HUES64 (cell line): ENCODE measurements at regions not wholly inside any gene's neighbourhood (a gene's known extent, or its start where the extent isn't known, plus 50 kb on each side); places are given as distances from the start of the nearest gene placed in this dataset.
A peak's percentile ranks its signal among the peaks of the same experiment; 100 is the strongest.

ENCODE experiments used
- H3K27ac ChIP-seq: 2 replicates; pipeline ENCODE4 v1.7.0; 2013; ENCODE audit warnings: low read depth, low read length, inconsistent platforms
- H3K27me3 ChIP-seq: 2 replicates; pipeline ENCODE4 v1.6.1; 2013; ENCODE audit warnings: mild to moderate bottlenecking, low read length; ENCODE audit not compliant: insufficient read depth
- H3K36me3 ChIP-seq: 2 replicates; pipeline ENCODE4 v1.6.1; 2013; ENCODE audit warnings: mild to moderate bottlenecking, low read length; ENCODE audit not compliant: insufficient read depth
- H3K4me1 ChIP-seq: 2 replicates; pipeline ENCODE4 v1.6.1; 2013; ENCODE audit warnings: mild to moderate bottlenecking, low read length, moderate library complexity; ENCODE audit not compliant: insufficient read depth
- H3K4me3 ChIP-seq: 2 replicates; pipeline ENCODE4 v1.5.1; 2013; ENCODE audit warnings: mild to moderate bottlenecking, low read length, moderate library complexity
- H3K9ac ChIP-seq: 2 replicates; pipeline ENCODE4 v1.6.1; 2013; ENCODE audit warnings: mild to moderate bottlenecking, low read depth, low read length
- H3K9me3 ChIP-seq: 2 replicates; pipeline ENCODE4 v1.6.1; 2013; ENCODE audit warnings: low read depth, low read length; ENCODE audit not compliant: insufficient read depth
- WGBS: fragments of 150-250, 120-280 bp; methylation state at CpG from one replicate; pipeline ENCODE4 v1.1.7; 2013; ENCODE audit warnings: missing lambda C conversion rate; 5-methylcytosine and 5-hydroxymethylcytosine counted together

GRCh38 chr2:207385076-207385475 lies 144.7 kb upstream of the CREB1 start:
- no CpG with 5 or more reads among the region's 1 CpG for WGBS
- Histone ChIP-seq H3K9me3 (peaks cover 2% of the 10 kb centered on the region; the same call in 1 of the 2 replicates), H3K36me3 (no peaks in the 10 kb centered on the region), H3K27ac (peak overlapping the region; percentile 5; the same call in 1 of the 2 replicates), H3K27me3 (no peaks in the 10 kb centered on the region), H3K4me3 (no peak overlapping the region), H3K4me1 (peaks cover 14% of the 10 kb centered on the region; the same call in 1 of the 2 replicates), H3K9ac (no peak overlapping the region)

GRCh38 chr2:207385903-207386302 lies 143.9 kb upstream of the CREB1 start:
- WGBS, result 97% methylated on average over 1 of the region's 1 CpG
- Histone ChIP-seq H3K4me1 (peaks cover 14% of the 10 kb centered on the region; the same call in 1 of the 2 replicates), H3K36me3 (no peaks in the 10 kb centered on the region), H3K4me3 (no peak overlapping the region), H3K9me3 (peaks cover 2% of the 10 kb centered on the region; the same call in 1 of the 2 replicates), H3K9ac (no peak overlapping the region), H3K27ac (no peak overlapping the region), H3K27me3 (no peaks in the 10 kb centered on the region)

- Histone ChIP-seq H3K4me3 (no peak overlapping the region), H3K27ac (no peak overlapping the region), H3K27me3 (no peaks in the 10 kb centered on the region), H3K4me1 (peaks cover 14% of the 10 kb centered on the region; the same call in 1 of the 2 replicates), H3K9me3 (peaks cover 2% of the 10 kb centered on the region; the same call in 1 of the 2 replicates), H3K36me3 (no peaks in the 10 kb centered on the region), H3K9ac (no peak overlapping the region)
- 96% methylated on average over 3 of the region's 3 CpGs for WGBS
These were observed 142.7 kb upstream of the CREB1 start for GRCh38 chr2:207387001-207387571.

- Histone ChIP-seq H3K27me3 (no peaks in the 10 kb centered on the region), H3K27ac (no peak overlapping the region), H3K4me1 (peaks cover 3% of the 10 kb centered on the region; the same call in 1 of the 2 replicates), H3K9me3 (no peaks in the 10 kb centered on the region), H3K9ac (no peak overlapping the region), H3K4me3 (no peak overlapping the region), H3K36me3 (no peaks in the 10 kb centered on the region)
- WGBS, result 89% methylated on average over 4 of the region's 4 CpGs
These were observed 139.3 kb upstream of the CREB1 start for GRCh38 chr2:207390302-207391095.

- no peaks in the 10 kb centered on the region for H3K9me3 ChIP-seq
- no peaks in the 10 kb centered on the region for H3K27me3 ChIP-seq
- peaks cover 18% of the 10 kb centered on the region for H3K4me1 ChIP-seq
- no peaks in the 10 kb centered on the region for H3K36me3 ChIP-seq
- WGBS, result 93% methylated on average over 4 of the region's 4 CpGs
- no peak overlapping the region for H3K4me3 ChIP-seq
- H3K27ac ChIP-seq, result no peak overlapping the region
- H3K9ac ChIP-seq, result no peak overlapping the region
These were observed 135.5 kb upstream of the CREB1 start for GRCh38 chr2:207394203-207394781.

DNA sequence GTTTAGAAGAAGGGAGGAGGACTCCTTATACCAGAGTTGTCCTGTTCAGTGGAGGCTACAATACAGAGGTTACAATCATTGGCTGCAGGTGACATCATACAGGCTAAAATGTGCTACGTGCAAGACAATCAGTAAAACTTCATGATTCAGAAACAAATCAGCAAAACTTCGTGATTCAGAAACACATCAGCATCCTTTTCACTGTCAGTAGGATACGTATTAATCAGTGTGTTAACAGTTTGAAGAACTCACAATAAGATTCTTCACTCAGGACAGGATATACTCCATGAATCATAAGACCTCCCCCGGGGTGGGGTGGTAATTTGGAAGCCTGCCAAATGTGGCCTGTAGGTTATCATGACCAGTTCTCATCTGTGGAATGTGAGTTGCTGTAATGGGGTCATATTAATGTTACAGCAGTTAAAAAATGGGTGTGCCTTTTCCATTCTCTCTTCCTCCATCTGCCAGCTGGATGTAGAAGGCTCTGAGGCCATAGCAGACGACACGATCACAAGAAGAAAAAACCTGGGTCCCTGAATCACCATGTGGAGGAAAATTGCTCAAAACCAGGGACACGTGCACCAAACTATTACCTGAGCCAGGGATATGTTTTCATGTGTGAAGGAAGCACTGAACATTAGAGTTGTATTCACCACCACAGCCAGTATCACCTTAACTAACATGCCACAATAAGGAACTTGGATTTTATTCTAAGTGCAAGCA lies 134.8 kb upstream of the CREB1 start:
- Histone ChIP-seq H3K4me3 (no peak overlapping the region), H3K27ac (no peak overlapping the region)

GRCh38 chr2:207395535-207396251 lies 134.1 kb upstream of the CREB1 start:
- no peak overlapping the region for H3K4me3 ChIP-seq
- H3K27ac ChIP-seq, result no peak overlapping the region
- H3K36me3 ChIP-seq, result no peaks in the 10 kb centered on the region
- WGBS, result 95% methylated on average over 1 of the region's 2 CpGs
- H3K9me3 ChIP-seq, result no peaks in the 10 kb centered on the region
- H3K9ac ChIP-seq, result no peak overlapping the region
- H3K27me3 ChIP-seq, result no peaks in the 10 kb centered on the region
- H3K4me1 ChIP-seq, result peaks cover 22% of the 10 kb centered on the region

More for the DNA sequence above, 134.8 kb upstream of the CREB1 start:
- Histone ChIP-seq H3K9me3 (no peaks in the 10 kb centered on the region), H3K27me3 (no peaks in the 10 kb centered on the region), H3K4me1 (peaks cover 22% of the 10 kb centered on the region), H3K36me3 (no peaks in the 10 kb centered on the region), H3K9ac (no peak overlapping the region)
- WGBS, result 89% methylated on average over 7 of the region's 7 CpGs

- Histone ChIP-seq H3K9ac (no peak overlapping the region), H3K27me3 (no peaks in the 10 kb centered on the region)
- 66% methylated on average over 7 of the region's 9 CpGs for WGBS
These were observed 131.7 kb upstream of the CREB1 start for GRCh38 chr2:207397917-207398655.

GRCh38 chr2:207399301-207399700 lies 130.5 kb upstream of the CREB1 start:
- WGBS, result 57% methylated on average over 2 of the region's 2 CpGs

More at GRCh38 chr2:207397917-207398655, 131.7 kb upstream of the CREB1 start:
- H3K4me1 ChIP-seq, result peaks cover 32% of the 10 kb centered on the region
- no peaks in the 10 kb centered on the region for H3K9me3 ChIP-seq
- no peaks in the 10 kb centered on the region for H3K36me3 ChIP-seq
- H3K4me3 ChIP-seq, result no peak overlapping the region
- H3K27ac ChIP-seq, result no peak overlapping the region

GRCh38 chr2:207401338-207401737 lies 128.4 kb upstream of the CREB1 start:
- no peaks in the 10 kb centered on the region for H3K27me3 ChIP-seq
- H3K36me3 ChIP-seq, result no peaks in the 10 kb centered on the region
- H3K4me1 ChIP-seq, result peaks cover 32% of the 10 kb centered on the region
- H3K9me3 ChIP-seq, result no peaks in the 10 kb centered on the region
- no peak overlapping the region for H3K27ac ChIP-seq
- no peak overlapping the region for H3K9ac ChIP-seq
- no peak overlapping the region for H3K4me3 ChIP-seq

More at GRCh38 chr2:207399301-207399700, 130.5 kb upstream of the CREB1 start:
- Histone ChIP-seq H3K4me3 (no peak overlapping the region), H3K4me1 (peaks cover 32% of the 10 kb centered on the region), H3K9me3 (no peaks in the 10 kb centered on the region), H3K9ac (no peak overlapping the region), H3K36me3 (no peaks in the 10 kb centered on the region), H3K27me3 (no peaks in the 10 kb centered on the region), H3K27ac (no peak overlapping the region)
